IMR-90 (cell line): ENCODE measurements at regions not wholly inside any gene's neighbourhood (a gene's known extent, or its start where the extent isn't known, plus 50 kb on each side); places are given as distances from the start of the nearest gene placed in this dataset.

ENCODE experiments used
- ATAC-seq: fragments of 200-7000 bp; cut with Tn5 transposase; 2 replicates; pipeline ENCODE4 v1.9.1; 2020; ENCODE audit warnings: low read depth, mild to moderate bottlenecking, moderate library complexity
- BruUV-seq: library from RNA; stranded (reverse); fragments of 400-500 nt; replicated peaks from 2 replicates; lab custom pipeline; 2021; lab: Mats Ljungman, UMichigan
- CTCF ChIA-PET: fragments of 300-600 bp; formaldehyde crosslinking; extraction: SDS; loops from one replicate; lab custom pipeline; 2021; ENCODE audit warnings: antibody characterized with exemption; lab: Yijun Ruan, JAX
- POLR2A ChIA-PET: fragments of 300-600 bp; sonication (Branson Sonifier 250); formaldehyde crosslinking; loops from one replicate; lab custom pipeline; 2022; ENCODE audit warnings: antibody characterized with exemption; ENCODE audit not compliant: unreplicated experiment; lab: Charles Lee
- DNase-seq: peaks from one replicate; pipeline ENCODE4 v3.0.0; 2013
- H2AFZ ChIP-seq: replicated peaks from 2 replicates; pipeline ENCODE3; 2013; ENCODE audit warnings: low read length, mild to moderate bottlenecking; ENCODE audit not compliant: poor library complexity
- H2AK5ac ChIP-seq: 2 replicates; pipeline ENCODE4 v1.6.1; 2013; ENCODE audit warnings: low read depth, low read length, inconsistent platforms
- H2AK9ac ChIP-seq: replicated peaks from 2 replicates; pipeline ENCODE3; 2013; ENCODE audit warnings: mild to moderate bottlenecking, low read depth, low read length, moderate library complexity; ENCODE audit not compliant: poor library complexity
- H2BK120ac ChIP-seq: 2 replicates; pipeline ENCODE4 v1.6.1; 2013; ENCODE audit warnings: low read depth, low read length, inconsistent platforms
- H2BK15ac ChIP-seq: 3 replicates; pipeline ENCODE4 v1.6.1; 2013; ENCODE audit warnings: low read depth, low read length, inconsistent platforms
- H2BK20ac ChIP-seq: 2 replicates; pipeline ENCODE4 v1.6.1; 2013; ENCODE audit warnings: low read depth, mild to moderate bottlenecking, inconsistent platforms, low read length, moderate library complexity
- H2BK5ac ChIP-seq: 2 replicates; pipeline ENCODE4 v1.6.1; 2013; ENCODE audit warnings: mild to moderate bottlenecking, low read depth, low read length, inconsistent platforms; ENCODE audit not compliant: poor library complexity, severe bottlenecking
- H3K14ac ChIP-seq: replicated peaks from 2 replicates; pipeline ENCODE4 v1.6.1; 2013; ENCODE audit warnings: low read depth, low read length, inconsistent platforms
- H3K18ac ChIP-seq: 2 replicates; pipeline ENCODE4 v1.6.1; 2013; ENCODE audit warnings: low read depth, low read length, control low read depth
- H3K23ac ChIP-seq: 2 replicates; pipeline ENCODE4 v1.6.1; 2013; ENCODE audit warnings: low read depth, low read length, inconsistent platforms
- H3K27ac ChIP-seq: 2 replicates; pipeline ENCODE4 v1.5.1; 2013; ENCODE audit warnings: mild to moderate bottlenecking, control low read depth, low read length; ENCODE audit not compliant: insufficient read depth
- H3K27me3 ChIP-seq: 2 replicates; pipeline ENCODE4 v1.6.1; 2013; ENCODE audit warnings: low read length; ENCODE audit not compliant: control insufficient read depth, insufficient read depth
- H3K36me3 ChIP-seq: 2 replicates; pipeline ENCODE4 v1.6.1; 2013; ENCODE audit warnings: low read length, mixed read lengths; ENCODE audit not compliant: control insufficient read depth, insufficient read depth
- H3K4ac ChIP-seq: 2 replicates; pipeline ENCODE4 v1.6.1; 2013; ENCODE audit warnings: low read depth, low read length, inconsistent platforms
- H3K4me1 ChIP-seq: 2 replicates; pipeline ENCODE4 v1.6.1; 2013; ENCODE audit warnings: low read length, mixed read lengths; ENCODE audit not compliant: control insufficient read depth, insufficient read depth
- H3K4me2 ChIP-seq: 2 replicates; pipeline ENCODE4 v1.6.1; 2013; ENCODE audit warnings: low read depth, mild to moderate bottlenecking, control low read depth, low read length, moderate library complexity
- H3K4me3 ChIP-seq: 2 replicates; pipeline ENCODE4 v1.5.1; 2013; ENCODE audit warnings: low read depth, mild to moderate bottlenecking, control low read depth, low read length, moderate library complexity; ENCODE audit not compliant: insufficient read depth
- H3K56ac ChIP-seq: 2 replicates; pipeline ENCODE4 v1.6.1; 2013; ENCODE audit warnings: low read length, inconsistent platforms; ENCODE audit not compliant: insufficient read depth; ENCODE audit errors: extremely low read depth
- H3K79me1 ChIP-seq, 2 experiments: 2 replicates each; pipeline ENCODE4 v1.6.1; 2013; ENCODE audit warnings: low read length in 2 of 2, inconsistent platforms in 1 of 2, low read depth in 1 of 2
- H3K9ac ChIP-seq: 2 replicates; pipeline ENCODE4 v1.6.1; 2013; ENCODE audit warnings: low read depth, low read length, control low read depth
- H3K9me1 ChIP-seq: 2 replicates; pipeline ENCODE4 v1.6.1; 2013; ENCODE audit warnings: low read length, inconsistent platforms; ENCODE audit not compliant: insufficient read depth
- H3K9me3 ChIP-seq: 2 replicates; pipeline ENCODE4 v1.6.1; 2013; ENCODE audit warnings: low read length; ENCODE audit not compliant: control insufficient read depth, insufficient read depth
- H4K20me1 ChIP-seq: 2 replicates; pipeline ENCODE4 v1.6.1; 2013; ENCODE audit warnings: low read length, inconsistent platforms; ENCODE audit not compliant: insufficient read depth
- H4K5ac ChIP-seq: 2 replicates; pipeline ENCODE4 v1.6.1; 2013; ENCODE audit warnings: mild to moderate bottlenecking, low read depth, low read length, control low read depth
- H4K8ac ChIP-seq, 2 experiments: 2 replicates each; pipeline ENCODE4 v1.6.1; 2013; ENCODE audit warnings: low read depth in 2 of 2, low read length in 2 of 2, control low read depth in 1 of 2, inconsistent platforms in 1 of 2
- H4K91ac ChIP-seq: 2 replicates; pipeline ENCODE4 v1.6.1; 2013; ENCODE audit warnings: low read depth, low read length, inconsistent platforms; ENCODE audit not compliant: insufficient read depth
- BHLHE40 ChIP-seq: fragments of 150-350 bp; IDR thresholded peaks from 2 replicates; pipeline ENCODE4 v1.6.1; 2016; ENCODE audit warnings: mild to moderate bottlenecking, low read depth, low read length
- CEBPB ChIP-seq: IDR thresholded peaks from 2 replicates; pipeline ENCODE4 v1.6.1; 2012; ENCODE audit warnings: low read depth, low read length, improper control_type of control experiment
- CHD1 ChIP-seq: IDR thresholded peaks from 2 replicates; pipeline ENCODE4 v1.6.1; 2012; ENCODE audit warnings: low read depth, low read length, improper control_type of control experiment
- CTCF ChIP-seq: conservative IDR thresholded peaks from 2 replicates; pipeline ENCODE4 v1.5.1; 2012; ENCODE audit warnings: mild to moderate bottlenecking, low read depth, low read length, improper control_type of control experiment
- ELK1 ChIP-seq: fragments of 150-350 bp; IDR thresholded peaks from 2 replicates; pipeline ENCODE4 v1.6.1; 2016; ENCODE audit warnings: low read depth, mild to moderate bottlenecking, low read length, moderate library complexity, borderline replicate concordance
- FOS ChIP-seq: fragments of 150-350 bp; IDR thresholded peaks from 2 replicates; pipeline ENCODE4 v1.6.1; 2016; ENCODE audit warnings: low read depth, low read length
- MAFK ChIP-seq: IDR thresholded peaks from 2 replicates; pipeline ENCODE4 v1.6.1; 2012; ENCODE audit warnings: low read depth, low read length, improper control_type of control experiment
- MAZ ChIP-seq: IDR thresholded peaks from 2 replicates; pipeline ENCODE4 v1.6.1; 2012; ENCODE audit warnings: low read depth, mild to moderate bottlenecking, low read length, improper control_type of control experiment, moderate library complexity, borderline replicate concordance
- MXI1 ChIP-seq: IDR thresholded peaks from 2 replicates; pipeline ENCODE4 v1.6.1; 2012; ENCODE audit warnings: low read depth, mild to moderate bottlenecking, low read length, moderate library complexity, borderline replicate concordance
- NFE2L2 ChIP-seq: fragments of 150-350 bp; IDR thresholded peaks from 2 replicates; pipeline ENCODE4 v1.6.1; 2016; ENCODE audit warnings: low read depth, mild to moderate bottlenecking, low read length
- POLR2A ChIP-seq: IDR thresholded peaks from 2 replicates; pipeline ENCODE4 v1.6.1; 2012; ENCODE audit warnings: mild to moderate bottlenecking, low read depth, low read length
- RAD21 ChIP-seq: IDR thresholded peaks from 2 replicates; pipeline ENCODE4 v1.6.1; 2012; ENCODE audit warnings: low read length, improper control_type of control experiment
- RCOR1 ChIP-seq: IDR thresholded peaks from 2 replicates; pipeline ENCODE4 v1.6.1; 2012; ENCODE audit warnings: mild to moderate bottlenecking, low read length, improper control_type of control experiment; ENCODE audit not compliant: insufficient replicate concordance
- RFX5 ChIP-seq: IDR thresholded peaks from 2 replicates; pipeline ENCODE4 v1.8.0; 2012; ENCODE audit warnings: low read depth, mild to moderate bottlenecking, low read length, moderate library complexity
- SMC3 ChIP-seq: fragments of 150-350 bp; IDR thresholded peaks from 2 replicates; pipeline ENCODE4 v1.6.1; 2016; ENCODE audit warnings: low read depth, mild to moderate bottlenecking, antibody characterized with exemption, low read length, moderate library complexity
- USF2 ChIP-seq: fragments of 150-350 bp; IDR thresholded peaks from 2 replicates; pipeline ENCODE4 v1.6.1; 2017; ENCODE audit warnings: mild to moderate bottlenecking, antibody characterized with exemption, low read length, low read depth
- WGBS, 2 experiments: methylation state at CpG; one replicate each; pipeline versions ENCODE4 v1.1.5 to v1.1.7; 2013; ENCODE audit warnings: missing lambda C conversion rate in 2 of 2; ENCODE audit not compliant: insufficient read length in 1 of 2; ENCODE audit errors: extremely low coverage in 2 of 2; 5-methylcytosine and 5-hydroxymethylcytosine counted together
- dilution Hi-C: fragments of 300-500 bp; cut with HindIII; formaldehyde crosslinking; loops from one replicate; pipeline ENCODE4 v1.14.3; 2018; ENCODE audit warnings: low sequenced_read_pairs; ENCODE audit not compliant: unreplicated experiment
- in situ Hi-C: fragments of 300-500 bp; cut with MboI; formaldehyde crosslinking; loops from 3 replicates; pipeline ENCODE4 v1.14.3; 2019; ENCODE audit warnings: low sequenced_read_pairs, inconsistent platforms, mixed read lengths
- intact Hi-C: fragments of 100-400 bp; cut with micrococcal nuclease; formaldehyde crosslinking; loops from 2 replicates; pipeline ENCODE4 v1.10.0; 2022

GRCh38 chr10:29896053-29896452, 163.3 kb downstream of the JCAD start:
- in situ Hi-C loops (no loop called here), dilution Hi-C loops (no loop called here), intact Hi-C loops (no loop called here)
- peaks cover 2% of the 10 kb centered on the region; the same call in 1 of the 2 replicates for H3K9me3 ChIP-seq
- H2AK9ac ChIP-seq = no peak overlapping the region
- H4K20me1 ChIP-seq = no peaks in the 10 kb centered on the region
- H4K5ac ChIP-seq = peak overlapping the region; percentile 69
- ChIA-PET POLR2A (no interaction called here), CTCF (interaction anchor here (1.3 kb wide), 1 partner anchor 8 kb away, joined by 3 read pairs; no protein-coding TSS in a partner anchor)
- peak overlapping the region; percentile 54 for H2AFZ ChIP-seq
- H3K79me1 ChIP-seq = no peaks in the 10 kb centered on the region
- H2BK20ac ChIP-seq = peak overlapping the region; percentile 15; the same call in 1 of the 2 replicates
- H3K4me3 ChIP-seq = no peak overlapping the region
- DNase-seq (peak; percentile 59), ATAC-seq (peak; percentile 59)
- TF ChIP-seq NFE2L2 (no peak), FOS (no peak), SMC3 (no peak), USF2 (no peak), RCOR1 (no peak), POLR2A (no peak), CEBPB (no peak), CTCF (no peak), MAFK (no peak), MXI1 (no peak), CHD1 (no peak), ELK1 (no peak), RFX5 (no peak), RAD21 (no peak), MAZ (no peak), BHLHE40 (no peak)
- H3K56ac ChIP-seq = no peak overlapping the region
- no CpG with 5 or more reads among the region's 2 CpGs for WGBS, 2 experiments
- BruUV-seq = no TSS peak
- H3K27ac ChIP-seq = peak overlapping the region; percentile 54; the same call in 1 of the 2 replicates
- peak overlapping the region; percentile 31; the same call in 1 of the 2 replicates for H3K4ac ChIP-seq
- H4K8ac ChIP-seq = peak overlapping the region in 1 of 2 experiments; percentile 26; a peak in 1 of 4 replicates
- H3K9me1 ChIP-seq = peaks cover 2% of the 10 kb centered on the region; the same call in 1 of the 2 replicates
- peaks cover 4% of the 10 kb centered on the region; the same call in 1 of the 2 replicates for H3K4me1 ChIP-seq
- peak overlapping the region; percentile 10; the same call in 1 of the 2 replicates for H3K4me2 ChIP-seq
- peak overlapping the region; percentile 22; the same call in 1 of the 3 replicates for H2BK15ac ChIP-seq
- H2BK120ac ChIP-seq = peak overlapping the region; percentile 78; the same call in 1 of the 2 replicates
- H2AK5ac ChIP-seq = no peak overlapping the region
- H4K91ac ChIP-seq = no peak overlapping the region
- H3K18ac ChIP-seq = peak overlapping the region; percentile 81
- no peak overlapping the region for H3K9ac ChIP-seq
- H3K36me3 ChIP-seq = no peaks in the 10 kb centered on the region
- peaks cover 12% of the 10 kb centered on the region; the same call in 1 of the 2 replicates for H3K27me3 ChIP-seq
- H3K23ac ChIP-seq = no peak overlapping the region
- H3K14ac ChIP-seq = peak overlapping the region; percentile 17; the same call in 1 of the 2 replicates
- H2BK5ac ChIP-seq = peak overlapping the region; percentile 32
